Testis (tissue), 2 donors: ENCODE measurements at regions not wholly inside any gene's neighbourhood (a gene's known extent, or its start where the extent isn't known, plus 50 kb on each side); places are given as distances from the start of the nearest gene placed in this dataset.

Source experiments
- DNase-seq: peaks from one replicate; pipeline ENCODE4 v3.0.0-alpha.2; 2019
- H3K27ac ChIP-seq, 2 donors: fragments of 200-600 bp; sonication (generic); one replicate each; pipeline ENCODE4 v1.5.1; 2019
- H3K27me3 ChIP-seq: fragments of 200-600 bp; sonication (generic); one replicate; pipeline ENCODE4 v1.5.1; 2019
- H3K36me3 ChIP-seq: fragments of 200-600 bp; sonication (generic); one replicate; pipeline ENCODE4 v1.5.1; 2017; ENCODE audit warnings: low read depth; ENCODE audit errors: missing control alignments
- H3K4me1 ChIP-seq: fragments of 200-600 bp; sonication (generic); one replicate; pipeline ENCODE4 v1.5.1; 2019
- H3K4me3 ChIP-seq, 2 donors: fragments of 200-600 bp; sonication (generic); one replicate each; pipeline ENCODE4 v1.5.1; 2017 to 2019
- H3K9me3 ChIP-seq: fragments of 200-600 bp; sonication (generic); one replicate; pipeline ENCODE4 v1.5.1; 2017
- POLR2A ChIP-seq: fragments of 450-650 bp; IDR thresholded peaks from one replicate; pipeline ENCODE4 v1.6.1; 2017; ENCODE audit warnings: antibody characterized with exemption, mild to moderate bottlenecking, moderate library complexity
- WGBS, 2 donors: methylation state at CpG; one replicate each; pipeline ENCODE4 v1.1.5; 2018; 5-methylcytosine and 5-hydroxymethylcytosine counted together
- intact Hi-C: fragments of 100-400 bp; cut with DNase I; formaldehyde crosslinking; loops from one replicate; pipeline ENCODE4 v1.15.1; 2023; ENCODE audit warnings: low total_unique reads
- TF ChIP-seq, protein P1 (sequence below), 3 experiments: fragments of 450-650 bp in 2 of 3; fragments of 200-600 bp in 1 of 3; sonication (generic) in 1 of 3; IDR thresholded peaks; one replicate each; pipeline ENCODE4 v1.5.1; 2016 to 2019; ENCODE audit warnings: antibody characterized with exemption in 3 of 3, mild to moderate bottlenecking in 2 of 3, moderate library complexity in 1 of 3

GRCh38 chr4:95957054-95957453 lies 117.2 kb downstream of the PDHA2 start:
- Histone ChIP-seq H3K27me3 (no peaks in the 10 kb centered on the region), H3K4me3 (no peak overlapping the region), H3K27ac (no peak overlapping the region), H3K36me3 (no peaks in the 10 kb centered on the region), H3K9me3 (no peaks in the 10 kb centered on the region), H3K4me1 (no peaks in the 10 kb centered on the region)
- 90 to 98% methylated on average over 4 of the region's 4 CpGs for WGBS, 2 donors
- intact Hi-C loops: no loop called here
- TF ChIP-seq, protein P1, sequence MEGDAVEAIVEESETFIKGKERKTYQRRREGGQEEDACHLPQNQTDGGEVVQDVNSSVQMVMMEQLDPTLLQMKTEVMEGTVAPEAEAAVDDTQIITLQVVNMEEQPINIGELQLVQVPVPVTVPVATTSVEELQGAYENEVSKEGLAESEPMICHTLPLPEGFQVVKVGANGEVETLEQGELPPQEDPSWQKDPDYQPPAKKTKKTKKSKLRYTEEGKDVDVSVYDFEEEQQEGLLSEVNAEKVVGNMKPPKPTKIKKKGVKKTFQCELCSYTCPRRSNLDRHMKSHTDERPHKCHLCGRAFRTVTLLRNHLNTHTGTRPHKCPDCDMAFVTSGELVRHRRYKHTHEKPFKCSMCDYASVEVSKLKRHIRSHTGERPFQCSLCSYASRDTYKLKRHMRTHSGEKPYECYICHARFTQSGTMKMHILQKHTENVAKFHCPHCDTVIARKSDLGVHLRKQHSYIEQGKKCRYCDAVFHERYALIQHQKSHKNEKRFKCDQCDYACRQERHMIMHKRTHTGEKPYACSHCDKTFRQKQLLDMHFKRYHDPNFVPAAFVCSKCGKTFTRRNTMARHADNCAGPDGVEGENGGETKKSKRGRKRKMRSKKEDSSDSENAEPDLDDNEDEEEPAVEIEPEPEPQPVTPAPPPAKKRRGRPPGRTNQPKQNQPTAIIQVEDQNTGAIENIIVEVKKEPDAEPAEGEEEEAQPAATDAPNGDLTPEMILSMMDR (IDR thresholded peaks at IDR 0.05): no peak
- TF ChIP-seq POLR2A: no peak
- DNase-seq: no peak

GRCh38 chr4:95957759-95958158 lies 117.9 kb downstream of the PDHA2 start:
- no peak for DNase-seq
- Histone ChIP-seq H3K27me3 (no peaks in the 10 kb centered on the region), H3K36me3 (no peaks in the 10 kb centered on the region), H3K9me3 (no peaks in the 10 kb centered on the region), H3K27ac (no peak overlapping the region), H3K4me1 (no peaks in the 10 kb centered on the region), H3K4me3 (no peak overlapping the region)
- intact Hi-C loops: no loop called here
- 82 to 93% methylated on average over 3 of the region's 3 CpGs for WGBS, 2 donors
- TF ChIP-seq, protein P1 (IDR thresholded peaks at IDR 0.05): no peak
- no peak for TF ChIP-seq POLR2A

- TF ChIP-seq, protein P1 (IDR thresholded peaks at IDR 0.05): no peak
- TF ChIP-seq POLR2A: no peak
- Histone ChIP-seq H3K9me3 (no peaks in the 10 kb centered on the region), H3K4me1 (no peaks in the 10 kb centered on the region), H3K27ac (no peak overlapping the region), H3K4me3 (no peak overlapping the region), H3K27me3 (no peaks in the 10 kb centered on the region), H3K36me3 (no peaks in the 10 kb centered on the region)
- no peak for DNase-seq
- intact Hi-C loops: no loop called here
- WGBS, 2 donors: 93 to 99% methylated on average over 2 of the region's 2 CpGs
Observed at GRCh38 chr4:95959182-95959581, 119.3 kb downstream of the PDHA2 start.

DNA sequence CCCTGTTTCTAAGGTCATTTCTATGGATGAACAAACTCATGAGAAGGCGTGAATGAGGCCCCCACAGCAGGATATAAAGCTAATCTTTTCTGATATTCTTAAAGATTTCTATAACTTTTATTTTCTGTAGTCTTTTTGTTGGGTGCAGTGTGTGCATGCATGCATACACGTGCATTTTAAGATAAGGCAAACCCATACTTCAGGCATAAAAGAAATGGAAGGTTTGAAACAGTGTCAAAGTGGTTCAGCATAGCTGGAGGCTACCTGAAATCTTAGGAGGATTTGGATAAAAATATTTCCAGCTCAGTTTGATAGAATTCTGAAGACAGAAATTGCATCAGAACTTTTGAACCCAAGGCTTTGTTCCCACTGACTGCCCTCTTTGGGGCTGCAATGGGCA lies 119.7 kb downstream of the PDHA2 start:
- no peaks in the 10 kb centered on the region for H3K36me3 ChIP-seq
- TF ChIP-seq POLR2A: no peak
- TF ChIP-seq, protein P1 (IDR thresholded peaks at IDR 0.05): no peak
- H3K27me3 ChIP-seq: no peaks in the 10 kb centered on the region
- no peak overlapping the region for H3K27ac ChIP-seq
- no peak overlapping the region for H3K4me3 ChIP-seq
- 82 to 84% methylated on average over 2 of the region's 2 CpGs for WGBS, 2 donors
- no peaks in the 10 kb centered on the region for H3K9me3 ChIP-seq
- DNase-seq: no peak
- no peaks in the 10 kb centered on the region for H3K4me1 ChIP-seq
- intact Hi-C loops: no loop called here

DNA sequence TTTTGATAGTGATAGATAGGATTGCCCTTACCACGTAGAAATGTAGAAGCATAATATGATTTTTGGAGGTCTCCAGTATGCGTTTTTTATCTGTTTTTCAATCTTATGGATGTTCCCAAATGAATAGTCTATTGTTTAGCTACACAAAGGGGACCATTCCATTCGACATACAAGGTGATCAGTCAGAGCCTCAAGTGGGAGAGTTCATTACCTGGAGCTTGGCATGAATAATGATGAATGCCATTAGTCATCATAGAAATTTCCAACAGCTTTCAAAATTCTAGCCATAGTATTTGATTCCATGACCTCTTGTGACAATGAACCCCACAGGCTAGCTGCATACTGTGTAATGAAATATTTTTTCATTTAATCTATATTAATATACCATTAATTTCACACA lies 123.6 kb downstream of the PDHA2 start:
- TF ChIP-seq, protein P1 (IDR thresholded peaks at IDR 0.05): no peak
- TF ChIP-seq POLR2A: no peak
- WGBS, 2 donors: 75 to 79% methylated on average over 3 of the region's 3 CpGs
- H3K4me1 ChIP-seq: no peaks in the 10 kb centered on the region

More for the DNA sequence above, 123.6 kb downstream of the PDHA2 start:
- Histone ChIP-seq H3K4me3 (no peak overlapping the region), H3K36me3 (no peaks in the 10 kb centered on the region), H3K27ac (no peak overlapping the region), H3K9me3 (no peaks in the 10 kb centered on the region), H3K27me3 (no peaks in the 10 kb centered on the region)
- intact Hi-C loops: no loop called here
- no peak for DNase-seq
